Liver (tissue), 6 donors: ENCODE measurements at regions not wholly inside any gene's neighbourhood (a gene's known extent, or its start where the extent isn't known, plus 50 kb on each side); places are given as distances from the start of the nearest gene placed in this dataset.
"Not testable (repeated sequence)": the region's sequence is repeated elsewhere in the genome, so short reads cannot be mapped to it uniquely, and the experiment has no call there.

ENCODE experiments used
- DNase-seq: peaks from one replicate; pipeline ENCODE4 v3.0.0-alpha.2; 2017; ENCODE audit warnings: low spot score
- H3K27ac ChIP-seq, 2 donors: one replicate each; pipeline ENCODE4 v1.7.0; 2013; ENCODE audit warnings: inconsistent platforms in 2 of 2, low read length in 2 of 2, control low read depth in 1 of 2, low read depth in 1 of 2, mild to moderate bottlenecking in 1 of 2
- H3K27me3 ChIP-seq, 4 donors: one replicate each; pipeline versions ENCODE4 v1.6.1 to v1.7.0; 2013; ENCODE audit warnings: low read length in 3 of 4, inconsistent platforms in 1 of 4, mild to moderate bottlenecking in 1 of 4, moderate library complexity in 1 of 4; ENCODE audit not compliant: control insufficient read depth in 4 of 4, insufficient read depth in 4 of 4
- H3K36me3 ChIP-seq, 4 donors: one replicate each; pipeline versions ENCODE4 v1.6.1 to v1.7.0; 2013; ENCODE audit warnings: low read length in 3 of 4, mild to moderate bottlenecking in 3 of 4, low read depth in 1 of 4, moderate library complexity in 1 of 4; ENCODE audit not compliant: control insufficient read depth in 4 of 4, insufficient read depth in 3 of 4
- H3K4me1 ChIP-seq, 4 donors: one replicate each; pipeline versions ENCODE4 v1.6.1 to v1.7.0; 2013; ENCODE audit warnings: low read length in 3 of 4, mild to moderate bottlenecking in 3 of 4, moderate library complexity in 1 of 4; ENCODE audit not compliant: control insufficient read depth in 4 of 4, insufficient read depth in 4 of 4
- H3K4me3 ChIP-seq, 3 donors: one replicate each; pipeline versions ENCODE4 v1.6.1 to v1.7.0; 2013; ENCODE audit warnings: low read length in 3 of 3, control low read depth in 1 of 3, low read depth in 1 of 3, mild to moderate bottlenecking in 1 of 3
- H3K9ac ChIP-seq, 2 donors: one replicate each; pipeline ENCODE4 v1.7.0; 2013; ENCODE audit warnings: low read length in 2 of 2, mild to moderate bottlenecking in 2 of 2, moderate library complexity in 2 of 2, control low read depth in 1 of 2, low read depth in 1 of 2
- H3K9me3 ChIP-seq, 4 donors: one replicate each; pipeline versions ENCODE4 v1.6.1 to v1.7.0; 2013; ENCODE audit warnings: low read length in 3 of 4; ENCODE audit not compliant: control insufficient read depth in 4 of 4
- WGBS: extraction: QIAGEN DNeasy Blood & Tissue Kit; methylation state at CpG from one replicate; pipeline ENCODE4 v1.1.7; 2013; 5-methylcytosine and 5-hydroxymethylcytosine counted together
- donor health status: healthy.
- donor health status: healthy.
- donor health status: healthy.

GRCh38 chr22:15772337-15772736 lies 82.5 kb downstream of the POTEH start:
- not testable (repeated sequence) for DNase-seq, H3K27me3 ChIP-seq, H3K9ac ChIP-seq, H3K27ac ChIP-seq, H3K9me3 ChIP-seq, H3K4me3 ChIP-seq, H3K36me3 ChIP-seq, H3K4me1 ChIP-seq
- WGBS, result 71% methylated on average over 3 of the region's 3 CpGs

GRCh38 chr22:15775118-15775517 lies 85.3 kb downstream of the POTEH start:
- H3K27ac ChIP-seq, DNase-seq, H3K9me3 ChIP-seq, H3K9ac ChIP-seq, H3K4me3 ChIP-seq, H3K36me3 ChIP-seq, H3K4me1 ChIP-seq, H3K27me3 ChIP-seq: not testable (repeated sequence)
- 46% methylated on average over 4 of the region's 7 CpGs for WGBS

GRCh38 chr22:15775670-15776669 lies 86.1 kb downstream of the POTEH start:
- not testable (repeated sequence) for DNase-seq, H3K27ac ChIP-seq, H3K27me3 ChIP-seq, H3K4me1 ChIP-seq, H3K36me3 ChIP-seq, H3K9ac ChIP-seq, H3K4me3 ChIP-seq, H3K9me3 ChIP-seq
- WGBS, result 69% methylated on average over 17 of the region's 43 CpGs

- not testable (repeated sequence) for H3K36me3 ChIP-seq, H3K9ac ChIP-seq, H3K27me3 ChIP-seq, H3K27ac ChIP-seq, H3K9me3 ChIP-seq, DNase-seq, H3K4me1 ChIP-seq, H3K4me3 ChIP-seq
- WGBS, result 57% methylated on average over 10 of the region's 16 CpGs
Observed at GRCh38 chr22:15776727-15777126, 86.9 kb downstream of the POTEH start.

- not testable (repeated sequence) for H3K9me3 ChIP-seq, H3K4me1 ChIP-seq, H3K9ac ChIP-seq, H3K36me3 ChIP-seq, H3K27ac ChIP-seq, H3K27me3 ChIP-seq, H3K4me3 ChIP-seq, DNase-seq
- WGBS, result 73% methylated on average over 6 of the region's 24 CpGs
Observed at GRCh38 chr22:15777150-15777549, 87.3 kb downstream of the POTEH start.

- DNase-seq, result not testable (repeated sequence)
- 36% methylated on average over 7 of the region's 19 CpGs for WGBS
Observed at GRCh38 chr22:15777557-15777956, 87.7 kb downstream of the POTEH start.

GRCh38 chr22:15778366-15778765 lies 88.5 kb downstream of the POTEH start:
- not testable (repeated sequence) for H3K36me3 ChIP-seq, H3K27ac ChIP-seq, H3K4me3 ChIP-seq, H3K9ac ChIP-seq, H3K27me3 ChIP-seq, H3K4me1 ChIP-seq, DNase-seq, H3K9me3 ChIP-seq
- 51% methylated on average over 6 of the region's 6 CpGs for WGBS

More at GRCh38 chr22:15777557-15777956, 87.7 kb downstream of the POTEH start:
- H3K27ac ChIP-seq, H3K4me1 ChIP-seq, H3K36me3 ChIP-seq, H3K9me3 ChIP-seq, H3K27me3 ChIP-seq, H3K9ac ChIP-seq, H3K4me3 ChIP-seq: not testable (repeated sequence)

- not testable (repeated sequence) for H3K4me1 ChIP-seq, H3K36me3 ChIP-seq, H3K27me3 ChIP-seq, H3K9me3 ChIP-seq, DNase-seq, H3K4me3 ChIP-seq, H3K27ac ChIP-seq, H3K9ac ChIP-seq
- 18% methylated on average over 1 of the region's 1 CpG for WGBS
Observed at GRCh38 chr22:15781652-15782051, 91.8 kb downstream of the POTEH start.
